Tibial nerve (tissue), 4 donors: ENCODE measurements at regions not wholly inside any gene's neighbourhood (a gene's known extent, or its start where the extent isn't known, plus 50 kb on each side); places are given as distances from the start of the nearest gene placed in this dataset.

Experiments used
- EP300 ChIP-seq, 2 donors: sonication (generic); formaldehyde crosslinking; IDR thresholded peaks; one replicate each; pipeline ENCODE4 v1.6.1; 2017; ENCODE audit warnings: antibody characterized with exemption in 2 of 2, mild to moderate bottlenecking in 1 of 2
- POLR2A ChIP-seq, 2 donors: fragments of 450-650 bp; IDR thresholded peaks; one replicate each; pipeline ENCODE4 v1.6.1; 2017; ENCODE audit warnings: antibody characterized with exemption in 2 of 2, mild to moderate bottlenecking in 2 of 2, moderate library complexity in 2 of 2
- TF ChIP-seq, protein P1 (sequence below), 5 experiments: fragments of 200-600 bp in 3 of 5; fragments of 450-650 bp in 2 of 5; sonication (generic) in 3 of 5; IDR thresholded peaks; one replicate each; pipeline ENCODE4 v1.5.1; 2016 to 2019; ENCODE audit warnings: antibody characterized with exemption in 5 of 5, mild to moderate bottlenecking in 3 of 5, moderate library complexity in 2 of 5

DNA sequence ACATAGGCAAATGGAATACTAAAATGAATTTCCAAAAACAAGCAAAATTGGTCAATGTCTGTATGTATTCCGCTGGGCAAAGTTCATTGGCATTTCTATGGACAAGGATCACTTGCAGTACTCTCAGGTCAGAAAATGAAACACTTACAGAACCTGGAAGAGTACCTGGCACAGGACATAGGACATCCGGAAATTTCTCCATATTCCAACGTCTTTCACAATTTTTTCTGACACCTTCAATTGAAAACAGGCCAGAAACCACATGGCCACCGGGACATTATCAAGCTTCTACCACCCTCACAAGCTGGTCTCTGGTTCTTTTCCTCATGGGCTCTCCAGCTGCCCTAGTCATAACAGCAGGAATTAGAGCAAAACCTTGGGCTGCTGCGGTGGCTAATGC lies 96.9 kb upstream of the MSH6 start:
- TF ChIP-seq, protein P1, sequence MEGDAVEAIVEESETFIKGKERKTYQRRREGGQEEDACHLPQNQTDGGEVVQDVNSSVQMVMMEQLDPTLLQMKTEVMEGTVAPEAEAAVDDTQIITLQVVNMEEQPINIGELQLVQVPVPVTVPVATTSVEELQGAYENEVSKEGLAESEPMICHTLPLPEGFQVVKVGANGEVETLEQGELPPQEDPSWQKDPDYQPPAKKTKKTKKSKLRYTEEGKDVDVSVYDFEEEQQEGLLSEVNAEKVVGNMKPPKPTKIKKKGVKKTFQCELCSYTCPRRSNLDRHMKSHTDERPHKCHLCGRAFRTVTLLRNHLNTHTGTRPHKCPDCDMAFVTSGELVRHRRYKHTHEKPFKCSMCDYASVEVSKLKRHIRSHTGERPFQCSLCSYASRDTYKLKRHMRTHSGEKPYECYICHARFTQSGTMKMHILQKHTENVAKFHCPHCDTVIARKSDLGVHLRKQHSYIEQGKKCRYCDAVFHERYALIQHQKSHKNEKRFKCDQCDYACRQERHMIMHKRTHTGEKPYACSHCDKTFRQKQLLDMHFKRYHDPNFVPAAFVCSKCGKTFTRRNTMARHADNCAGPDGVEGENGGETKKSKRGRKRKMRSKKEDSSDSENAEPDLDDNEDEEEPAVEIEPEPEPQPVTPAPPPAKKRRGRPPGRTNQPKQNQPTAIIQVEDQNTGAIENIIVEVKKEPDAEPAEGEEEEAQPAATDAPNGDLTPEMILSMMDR (IDR thresholded peaks at IDR 0.05), result no peak
- TF ChIP-seq POLR2A (IDR thresholded peaks at IDR 0.05) (no peak), EP300 (IDR thresholded peaks at IDR 0.05) (no peak)
